Testis (tissue), 2 donors: ENCODE measurements at regions not wholly inside any gene's neighbourhood (a gene's known extent, or its start where the extent isn't known, plus 50 kb on each side); places are given as distances from the start of the nearest gene placed in this dataset.

Experiments
- DNase-seq: peaks from one replicate; pipeline ENCODE4 v3.0.0-alpha.2; 2019
- H3K27ac ChIP-seq, 2 donors: fragments of 200-600 bp; sonication (generic); one replicate each; pipeline ENCODE4 v1.5.1; 2019
- H3K27me3 ChIP-seq: fragments of 200-600 bp; sonication (generic); one replicate; pipeline ENCODE4 v1.5.1; 2019
- H3K36me3 ChIP-seq: fragments of 200-600 bp; sonication (generic); one replicate; pipeline ENCODE4 v1.5.1; 2017; ENCODE audit warnings: low read depth; ENCODE audit errors: missing control alignments
- H3K4me1 ChIP-seq: fragments of 200-600 bp; sonication (generic); one replicate; pipeline ENCODE4 v1.5.1; 2019
- H3K4me3 ChIP-seq, 2 donors: fragments of 200-600 bp; sonication (generic); one replicate each; pipeline ENCODE4 v1.5.1; 2017 to 2019
- H3K9me3 ChIP-seq: fragments of 200-600 bp; sonication (generic); one replicate; pipeline ENCODE4 v1.5.1; 2017
- POLR2A ChIP-seq: fragments of 450-650 bp; IDR thresholded peaks from one replicate; pipeline ENCODE4 v1.6.1; 2017; ENCODE audit warnings: antibody characterized with exemption, mild to moderate bottlenecking, moderate library complexity
- WGBS, 2 donors: methylation state at CpG; one replicate each; pipeline ENCODE4 v1.1.5; 2018; 5-methylcytosine and 5-hydroxymethylcytosine counted together
- intact Hi-C: fragments of 100-400 bp; cut with DNase I; formaldehyde crosslinking; loops from one replicate; pipeline ENCODE4 v1.15.1; 2023; ENCODE audit warnings: low total_unique reads
- TF ChIP-seq, protein P1 (sequence below), 3 experiments: fragments of 450-650 bp in 2 of 3; fragments of 200-600 bp in 1 of 3; sonication (generic) in 1 of 3; IDR thresholded peaks; one replicate each; pipeline ENCODE4 v1.5.1; 2016 to 2019; ENCODE audit warnings: antibody characterized with exemption in 3 of 3, mild to moderate bottlenecking in 2 of 3, moderate library complexity in 1 of 3

DNA sequence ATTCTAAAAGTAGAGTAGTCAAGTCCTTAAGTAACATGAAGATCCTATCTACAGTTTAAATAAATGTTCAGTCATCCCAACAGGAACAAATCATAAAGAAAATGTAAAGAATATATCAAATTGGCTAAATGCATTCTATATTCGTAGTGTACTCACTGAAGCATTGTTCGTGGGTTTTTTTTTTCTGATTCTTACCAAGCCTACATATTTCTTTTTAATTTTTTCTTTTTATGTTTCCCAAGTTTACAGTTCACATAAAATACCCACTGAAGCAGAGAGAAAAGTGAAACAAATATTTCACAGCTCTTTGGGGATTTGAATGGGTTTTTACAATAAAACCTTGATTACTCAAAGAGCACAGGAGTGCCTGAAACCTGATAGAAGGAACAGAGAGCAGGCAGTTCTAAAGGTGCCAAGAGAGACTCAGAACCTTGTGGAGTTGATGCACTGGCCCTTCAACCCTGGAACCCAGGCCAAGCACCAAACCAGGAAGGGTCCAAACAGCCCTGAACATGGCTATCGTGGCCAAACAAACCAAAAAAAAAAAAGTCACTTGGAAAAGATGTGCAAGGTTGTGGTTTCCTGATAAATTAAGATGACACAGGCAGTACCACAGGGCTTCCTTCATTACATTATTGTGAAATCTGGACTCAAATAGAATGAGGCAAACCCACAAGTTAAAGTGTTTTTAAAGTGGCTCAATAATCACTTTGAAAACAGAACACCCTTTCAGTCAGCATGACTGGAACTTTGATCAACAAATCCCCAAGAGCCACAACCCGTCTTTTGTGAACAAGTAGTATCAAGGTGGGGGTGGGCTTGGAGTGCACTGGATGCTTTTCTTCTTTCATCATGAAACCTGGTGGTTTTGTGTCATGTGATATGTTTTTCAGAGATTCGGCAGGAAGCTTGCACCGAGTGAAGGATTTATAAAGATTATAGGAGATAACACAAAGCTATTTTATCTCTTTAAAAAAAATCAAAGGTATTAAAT, 245.0 kb upstream of the FN1 start:
- Histone ChIP-seq H3K4me1 (peaks cover 6% of the 10 kb centered on the region), H3K4me3 (no peak overlapping the region), H3K27ac (no peak overlapping the region), H3K9me3 (no peaks in the 10 kb centered on the region), H3K36me3 (no peaks in the 10 kb centered on the region), H3K27me3 (no peaks in the 10 kb centered on the region)
- intact Hi-C loops, result no loop called here
- TF ChIP-seq, protein P1, sequence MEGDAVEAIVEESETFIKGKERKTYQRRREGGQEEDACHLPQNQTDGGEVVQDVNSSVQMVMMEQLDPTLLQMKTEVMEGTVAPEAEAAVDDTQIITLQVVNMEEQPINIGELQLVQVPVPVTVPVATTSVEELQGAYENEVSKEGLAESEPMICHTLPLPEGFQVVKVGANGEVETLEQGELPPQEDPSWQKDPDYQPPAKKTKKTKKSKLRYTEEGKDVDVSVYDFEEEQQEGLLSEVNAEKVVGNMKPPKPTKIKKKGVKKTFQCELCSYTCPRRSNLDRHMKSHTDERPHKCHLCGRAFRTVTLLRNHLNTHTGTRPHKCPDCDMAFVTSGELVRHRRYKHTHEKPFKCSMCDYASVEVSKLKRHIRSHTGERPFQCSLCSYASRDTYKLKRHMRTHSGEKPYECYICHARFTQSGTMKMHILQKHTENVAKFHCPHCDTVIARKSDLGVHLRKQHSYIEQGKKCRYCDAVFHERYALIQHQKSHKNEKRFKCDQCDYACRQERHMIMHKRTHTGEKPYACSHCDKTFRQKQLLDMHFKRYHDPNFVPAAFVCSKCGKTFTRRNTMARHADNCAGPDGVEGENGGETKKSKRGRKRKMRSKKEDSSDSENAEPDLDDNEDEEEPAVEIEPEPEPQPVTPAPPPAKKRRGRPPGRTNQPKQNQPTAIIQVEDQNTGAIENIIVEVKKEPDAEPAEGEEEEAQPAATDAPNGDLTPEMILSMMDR (IDR thresholded peaks at IDR 0.05), result no peak
- no peak for TF ChIP-seq POLR2A
- WGBS, 2 donors, result 69 to 78% methylated on average over 6 of the region's 6 CpGs
- DNase-seq, result no peak

DNA sequence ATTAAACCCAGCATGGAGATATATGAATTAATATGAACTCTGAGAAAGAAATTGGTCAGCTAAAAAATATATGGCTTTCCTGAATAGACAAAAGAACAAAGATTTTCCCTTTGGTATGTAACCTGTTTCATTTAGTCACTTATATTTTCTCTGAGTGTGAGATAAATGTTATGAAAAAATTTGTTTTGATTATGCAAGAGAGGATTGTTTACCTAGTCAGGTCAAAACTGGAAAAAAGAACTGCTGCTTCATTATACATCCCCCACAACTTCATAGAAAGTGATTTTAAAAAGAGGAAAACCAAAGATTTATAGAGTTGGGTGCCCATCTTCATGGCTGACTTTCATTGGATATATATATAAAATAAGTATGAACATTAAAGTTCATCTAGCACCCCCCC, 242.2 kb upstream of the FN1 start:
- no peak for TF ChIP-seq POLR2A
- TF ChIP-seq, protein P1 (IDR thresholded peaks at IDR 0.05), result no peak
- no peaks in the 10 kb centered on the region for H3K4me1 ChIP-seq

DNA sequence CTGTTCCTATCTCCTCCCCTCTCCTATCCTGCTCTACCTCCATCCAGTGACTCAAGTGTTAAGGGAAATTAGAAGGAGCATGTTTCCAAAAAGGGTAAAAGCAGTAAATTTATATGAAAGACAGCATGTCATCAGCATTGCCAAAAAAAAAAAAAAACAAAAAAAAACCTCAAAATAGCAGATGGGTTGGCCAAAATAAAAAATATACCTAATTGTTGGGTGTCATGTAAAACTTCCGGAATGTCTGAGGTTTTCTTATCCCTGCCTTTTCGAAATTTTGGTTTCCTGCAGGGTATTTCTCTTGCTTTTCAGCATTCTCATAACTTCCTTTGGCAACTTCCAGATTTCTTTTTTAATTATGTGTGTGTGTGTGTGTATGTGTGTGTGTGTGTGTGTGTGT, 241.6 kb upstream of the FN1 start:
- H3K27me3 ChIP-seq, result no peaks in the 10 kb centered on the region
- intact Hi-C loops, result no loop called here
- H3K9me3 ChIP-seq, result no peaks in the 10 kb centered on the region
- H3K4me3 ChIP-seq, result no peak overlapping the region
- TF ChIP-seq POLR2A, result no peak
- TF ChIP-seq, protein P1 (IDR thresholded peaks at IDR 0.05), result no peak
- H3K36me3 ChIP-seq, result no peaks in the 10 kb centered on the region
- H3K27ac ChIP-seq, result no peak overlapping the region
- 89 to 93% methylated on average over 2 of the region's 2 CpGs for WGBS, 2 donors
- H3K4me1 ChIP-seq, result no peaks in the 10 kb centered on the region
- no peak for DNase-seq

More for the DNA sequence above, 242.2 kb upstream of the FN1 start:
- Histone ChIP-seq H3K4me3 (no peak overlapping the region), H3K27ac (no peak overlapping the region), H3K27me3 (no peaks in the 10 kb centered on the region), H3K9me3 (no peaks in the 10 kb centered on the region), H3K36me3 (no peaks in the 10 kb centered on the region)
- no peak for DNase-seq
- intact Hi-C loops, result no loop called here

DNA sequence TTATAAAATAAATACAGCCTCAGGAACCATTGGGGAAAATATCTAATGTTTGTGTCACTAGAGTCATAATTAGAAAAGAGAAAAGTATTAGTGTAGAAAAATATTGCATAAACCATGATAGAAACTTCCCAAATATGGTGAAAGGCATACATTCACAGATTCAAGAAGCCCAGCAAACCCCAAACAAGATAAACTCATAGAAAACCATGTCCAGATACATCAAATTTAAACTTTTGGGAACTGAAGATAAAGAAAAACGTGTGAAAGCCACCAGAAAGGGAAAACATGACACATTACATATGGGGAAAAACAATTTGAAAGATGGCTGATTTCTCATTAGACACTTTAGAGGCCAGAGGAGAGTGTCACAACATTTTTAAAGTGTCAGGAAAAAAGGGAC, 236.5 kb upstream of the FN1 start:
- intact Hi-C loops, result no loop called here
- Histone ChIP-seq H3K9me3 (no peaks in the 10 kb centered on the region), H3K36me3 (no peaks in the 10 kb centered on the region), H3K4me1 (no peaks in the 10 kb centered on the region), H3K27ac (no peak overlapping the region), H3K4me3 (no peak overlapping the region), H3K27me3 (no peaks in the 10 kb centered on the region)
- no peak for DNase-seq
- WGBS, 2 donors, result 77 to 84% methylated on average over 1 of the region's 1 CpG
- TF ChIP-seq POLR2A, result no peak
- TF ChIP-seq, protein P1 (IDR thresholded peaks at IDR 0.05), result no peak

DNA sequence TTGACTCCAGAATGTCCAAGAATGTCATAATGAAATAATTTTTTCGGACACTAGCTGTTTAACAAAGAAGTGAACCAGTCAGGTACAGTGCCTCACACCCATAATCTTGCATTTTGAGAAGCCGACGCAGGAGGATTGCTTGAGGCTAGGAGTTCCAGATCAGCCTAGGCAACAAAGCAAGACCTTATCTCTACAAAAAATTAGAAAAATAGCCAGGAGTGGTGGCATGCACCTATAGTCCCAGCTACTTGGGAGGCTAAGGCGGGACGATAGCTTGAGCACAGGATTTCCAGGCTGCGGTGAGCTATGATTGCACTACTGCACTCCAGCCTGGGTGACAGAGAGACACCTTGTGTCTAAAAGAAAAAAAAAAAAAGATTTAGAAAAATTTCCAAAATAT, 235.8 kb upstream of the FN1 start:
- Histone ChIP-seq H3K36me3 (no peaks in the 10 kb centered on the region), H3K27me3 (no peaks in the 10 kb centered on the region), H3K4me3 (no peak overlapping the region), H3K9me3 (no peaks in the 10 kb centered on the region), H3K4me1 (no peaks in the 10 kb centered on the region), H3K27ac (no peak overlapping the region)
- TF ChIP-seq, protein P1 (IDR thresholded peaks at IDR 0.05), result no peak
- TF ChIP-seq POLR2A, result no peak
- no peak for DNase-seq
- intact Hi-C loops, result no loop called here
- WGBS, 2 donors, result 81 to 86% methylated on average over 6 of the region's 6 CpGs
